ENCODE measurements at regions not wholly inside any gene's neighbourhood (a gene's known extent, or its start where the extent isn't known, plus 50 kb on each side); places are given as distances from the start of the nearest gene placed in this dataset.

GRCh38 chrX:128870361-128870760, 652.9 kb downstream of the SMARCA1 start:
- TF ChIP-seq EZH2phosphoT487 (IDR thresholded peaks at IDR 0.05; ENCODE audit: low read length): no peak
- TF ChIP-seq, protein P1, sequence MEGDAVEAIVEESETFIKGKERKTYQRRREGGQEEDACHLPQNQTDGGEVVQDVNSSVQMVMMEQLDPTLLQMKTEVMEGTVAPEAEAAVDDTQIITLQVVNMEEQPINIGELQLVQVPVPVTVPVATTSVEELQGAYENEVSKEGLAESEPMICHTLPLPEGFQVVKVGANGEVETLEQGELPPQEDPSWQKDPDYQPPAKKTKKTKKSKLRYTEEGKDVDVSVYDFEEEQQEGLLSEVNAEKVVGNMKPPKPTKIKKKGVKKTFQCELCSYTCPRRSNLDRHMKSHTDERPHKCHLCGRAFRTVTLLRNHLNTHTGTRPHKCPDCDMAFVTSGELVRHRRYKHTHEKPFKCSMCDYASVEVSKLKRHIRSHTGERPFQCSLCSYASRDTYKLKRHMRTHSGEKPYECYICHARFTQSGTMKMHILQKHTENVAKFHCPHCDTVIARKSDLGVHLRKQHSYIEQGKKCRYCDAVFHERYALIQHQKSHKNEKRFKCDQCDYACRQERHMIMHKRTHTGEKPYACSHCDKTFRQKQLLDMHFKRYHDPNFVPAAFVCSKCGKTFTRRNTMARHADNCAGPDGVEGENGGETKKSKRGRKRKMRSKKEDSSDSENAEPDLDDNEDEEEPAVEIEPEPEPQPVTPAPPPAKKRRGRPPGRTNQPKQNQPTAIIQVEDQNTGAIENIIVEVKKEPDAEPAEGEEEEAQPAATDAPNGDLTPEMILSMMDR (IDR thresholded peaks at IDR 0.05; ENCODE audit: low read length): no peak
- no peak for TF ChIP-seq EZH2 (optimal IDR thresholded peaks at IDR 0.05; ENCODE audit: low read depth, low read length)
- no peak overlapping the region for H3K4me2 ChIP-seq (ENCODE audit: low read depth, low read length)
- no peaks in the 10 kb centered on the region for H4K20me1 ChIP-seq (ENCODE audit: insufficient read depth, low read length)
- no peak overlapping the region for H3K4me3 ChIP-seq (ENCODE audit: low read length)
- H3K27ac ChIP-seq (ENCODE audit: low read length): no peak overlapping the region
- H3K9me3 ChIP-seq (replicated peaks; ENCODE audit: insufficient read depth, low read length): no peaks in the 10 kb centered on the region
- H3K9me2 ChIP-seq (replicated peaks; ENCODE audit: insufficient read depth, low read length): no peaks in the 10 kb centered on the region
- no peaks in the 10 kb centered on the region for H3K79me2 ChIP-seq (ENCODE audit: low read length)
- H2AFZ ChIP-seq (ENCODE audit: low read length): no peak overlapping the region
- H3K27me3 ChIP-seq (replicated peaks; ENCODE audit: insufficient read depth, low read length): no peaks in the 10 kb centered on the region
- no peaks in the 10 kb centered on the region for H3K36me3 ChIP-seq (replicated peaks; ENCODE audit: insufficient read depth, low read length)
- DNase-seq: no peak
- H3K9ac ChIP-seq (ENCODE audit: low read length): no peak overlapping the region
- H3K4me1 ChIP-seq (ENCODE audit: low read length): peaks cover 5% of the 10 kb centered on the region; the same call in 1 of the 2 replicates
- H3F3A ChIP-seq (ENCODE audit: insufficient read depth, low read length): no peaks in the 10 kb centered on the region

DNA sequence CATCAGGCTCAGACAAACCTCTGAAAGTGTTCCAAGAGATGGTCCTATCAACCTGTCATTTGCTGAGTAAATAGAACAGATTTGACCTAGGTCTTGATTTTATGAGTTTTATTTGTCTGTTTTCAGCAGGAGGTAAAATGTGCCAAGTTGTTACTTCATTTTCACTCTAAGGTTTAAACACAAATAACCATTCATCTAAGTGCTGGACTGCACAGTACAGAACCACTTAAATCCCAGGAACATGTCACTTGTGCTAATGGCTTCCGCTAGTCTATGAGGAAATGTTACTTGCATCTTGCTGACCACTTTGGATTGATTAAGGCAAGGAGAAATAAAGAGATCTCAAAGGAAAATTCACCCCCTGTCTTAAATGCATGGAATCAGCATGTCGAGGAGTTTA, 660.7 kb downstream of the SMARCA1 start:
- no peak for DNase-seq
- no peak overlapping the region for H3K27ac ChIP-seq (ENCODE audit: low read length)
- H4K20me1 ChIP-seq (ENCODE audit: insufficient read depth, low read length): no peaks in the 10 kb centered on the region
- no peaks in the 10 kb centered on the region for H3K79me2 ChIP-seq (ENCODE audit: low read length)
- H3K4me1 ChIP-seq (ENCODE audit: low read length): no peaks in the 10 kb centered on the region
- H3K27me3 ChIP-seq (replicated peaks; ENCODE audit: insufficient read depth, low read length): no peaks in the 10 kb centered on the region
- H3K36me3 ChIP-seq (replicated peaks; ENCODE audit: insufficient read depth, low read length): no peaks in the 10 kb centered on the region
- H3K9ac ChIP-seq (ENCODE audit: low read length): no peak overlapping the region
- no peak overlapping the region for H2AFZ ChIP-seq (ENCODE audit: low read length)
- TF ChIP-seq EZH2phosphoT487 (IDR thresholded peaks at IDR 0.05; ENCODE audit: low read length): no peak
- TF ChIP-seq EZH2 (optimal IDR thresholded peaks at IDR 0.05; ENCODE audit: low read depth, low read length): no peak
- TF ChIP-seq, protein P1 (IDR thresholded peaks at IDR 0.05; ENCODE audit: low read length): no peak
- no peaks in the 10 kb centered on the region for H3K9me2 ChIP-seq (replicated peaks; ENCODE audit: insufficient read depth, low read length)
- no peaks in the 10 kb centered on the region for H3F3A ChIP-seq (ENCODE audit: insufficient read depth, low read length)
- no peak overlapping the region for H3K4me2 ChIP-seq (ENCODE audit: low read depth, low read length)
- H3K9me3 ChIP-seq (replicated peaks; ENCODE audit: insufficient read depth, low read length): no peaks in the 10 kb centered on the region
- H3K4me3 ChIP-seq (ENCODE audit: low read length): no peak overlapping the region

DNA sequence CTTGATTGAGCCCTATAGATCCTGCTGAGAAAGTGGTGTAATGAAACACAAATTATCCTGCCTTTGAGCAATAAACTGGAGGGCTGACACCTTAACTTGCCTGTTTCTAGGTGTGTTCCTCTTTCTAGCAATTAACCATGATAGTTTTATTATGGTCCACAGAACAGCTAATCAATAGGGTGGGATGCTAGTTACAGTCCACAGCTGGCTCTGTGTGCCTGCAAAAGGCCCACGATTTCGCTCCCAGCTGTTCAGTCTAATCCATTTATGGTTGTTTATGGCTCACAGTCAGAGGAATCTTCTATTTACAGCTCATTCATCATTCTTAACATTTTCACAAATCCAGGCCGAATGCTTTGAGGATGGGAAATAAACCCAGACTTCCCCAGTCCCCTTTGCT, 674.9 kb downstream of the SMARCA1 start:
- H3K9ac ChIP-seq (ENCODE audit: low read length): no peak overlapping the region

More for the DNA sequence above, 674.9 kb downstream of the SMARCA1 start:
- Histone ChIP-seq H3K27ac (ENCODE audit: low read length) (no peak overlapping the region), H3K4me3 (ENCODE audit: low read length) (no peak overlapping the region), H2AFZ (ENCODE audit: low read length) (no peak overlapping the region), H3K9me2 (replicated peaks; ENCODE audit: insufficient read depth, low read length) (no peaks in the 10 kb centered on the region), H3K27me3 (replicated peaks; ENCODE audit: insufficient read depth, low read length) (no peaks in the 10 kb centered on the region), H3K9me3 (replicated peaks; ENCODE audit: insufficient read depth, low read length) (no peaks in the 10 kb centered on the region), H4K20me1 (ENCODE audit: insufficient read depth, low read length) (no peaks in the 10 kb centered on the region), H3K4me1 (ENCODE audit: low read length) (no peaks in the 10 kb centered on the region), H3K4me2 (ENCODE audit: low read depth, low read length) (no peak overlapping the region), H3K79me2 (ENCODE audit: low read length) (no peaks in the 10 kb centered on the region), H3F3A (ENCODE audit: insufficient read depth, low read length) (no peaks in the 10 kb centered on the region), H3K36me3 (replicated peaks; ENCODE audit: insufficient read depth, low read length) (no peaks in the 10 kb centered on the region)
- DNase-seq: no peak
- TF ChIP-seq EZH2 (optimal IDR thresholded peaks at IDR 0.05; ENCODE audit: low read depth, low read length) (no peak), EZH2phosphoT487 (IDR thresholded peaks at IDR 0.05; ENCODE audit: low read length) (no peak)
- TF ChIP-seq, protein P1 (IDR thresholded peaks at IDR 0.05; ENCODE audit: low read length): no peak
